HK-2 (cell line): ENCODE measurements at regions not wholly inside any gene's neighbourhood (a gene's known extent, or its start where the extent isn't known, plus 50 kb on each side); places are given as distances from the start of the nearest gene placed in this dataset.
"Not testable (repeated sequence)": the region's sequence is repeated elsewhere in the genome, so short reads cannot be mapped to it uniquely, and the experiment has no call there.

Experiments used
- DNase-seq: peaks from one replicate; pipeline ENCODE4 v3.0.0-alpha.2; 2018; ENCODE audit not compliant: unreplicated experiment

- no peak for DNase-seq
Measured at GRCh38 chr16:85239239-85239638, 127.0 kb upstream of the CIBAR2 start.

GRCh38 chr16:85239871-85240270 lies 127.6 kb upstream of the CIBAR2 start:
- DNase-seq: no peak

GRCh38 chr16:85240982-85241924 lies 129.0 kb upstream of the CIBAR2 start:
- DNase-seq: no peak

GRCh38 chr16:85242140-85242539 lies 129.9 kb upstream of the CIBAR2 start:
- no peak for DNase-seq

- no peak for DNase-seq
Measured at GRCh38 chr16:85243308-85243707, 131.0 kb upstream of the CIBAR2 start.

- not testable (repeated sequence) for DNase-seq
Measured at GRCh38 chr16:85244452-85244851, 132.2 kb upstream of the CIBAR2 start.

- DNase-seq: peak; percentile 44
Measured at GRCh38 chr16:85245307-85246172, 133.3 kb upstream of the CIBAR2 start.

GRCh38 chr16:85246473-85246872 lies 134.2 kb upstream of the CIBAR2 start:
- no peak for DNase-seq

- no peak for DNase-seq
Measured at GRCh38 chr16:85246973-85247372, 134.7 kb upstream of the CIBAR2 start.

- no peak for DNase-seq
Measured at GRCh38 chr16:85248342-85248741, 136.1 kb upstream of the CIBAR2 start.

- DNase-seq: no peak
Measured at GRCh38 chr16:85248857-85249256, 136.6 kb upstream of the CIBAR2 start.

GRCh38 chr16:85249418-85250146 lies 137.3 kb upstream of the CIBAR2 start:
- no peak for DNase-seq

- no peak for DNase-seq
Measured at GRCh38 chr16:85250147-85250463, 137.8 kb upstream of the CIBAR2 start.

GRCh38 chr16:85250609-85251223 lies 138.4 kb upstream of the CIBAR2 start:
- DNase-seq: no peak

- no peak for DNase-seq
Measured at GRCh38 chr16:85251225-85251760, 139.0 kb upstream of the CIBAR2 start.

GRCh38 chr16:85252014-85252413 lies 139.7 kb upstream of the CIBAR2 start:
- DNase-seq: no peak

- DNase-seq: no peak
Measured at GRCh38 chr16:85252461-85252860, 140.2 kb upstream of the CIBAR2 start.

GRCh38 chr16:85253084-85253941 lies 141.0 kb upstream of the CIBAR2 start:
- DNase-seq: peak; percentile 51

GRCh38 chr16:85254051-85254450 lies 141.8 kb upstream of the CIBAR2 start:
- DNase-seq: no peak

GRCh38 chr16:85254921-85255320 lies 142.6 kb upstream of the CIBAR2 start:
- DNase-seq: no peak
